ENCODE measurements at regions not wholly inside any gene's neighbourhood (a gene's known extent, or its start where the extent isn't known, plus 50 kb on each side); places are given as distances from the start of the nearest gene placed in this dataset.

GRCh38 chr18:27838225-27838624 is 338.7 kb downstream of the CDH2 start:
- TF ChIP-seq EZH2 (IDR thresholded peaks at IDR 0.05; ENCODE audit: low read depth) (no peak), CTCF (conservative IDR thresholded peaks at IDR 0.05) (no peak)
- no peak for DNase-seq
- H3K27me3 ChIP-seq (ENCODE audit: insufficient read depth, low read depth): no peaks in the 10 kb centered on the region
- H3K9me3 ChIP-seq (ENCODE audit: insufficient read depth, low read depth): no peaks in the 10 kb centered on the region
- ChIA-PET POLR2A (ENCODE audit: unreplicated experiment) (no interaction called here), CTCF (no interaction called here)
- no peaks in the 10 kb centered on the region for H3K4me1 ChIP-seq (replicated peaks; ENCODE audit: insufficient read depth)
- no peak overlapping the region for H2AFZ ChIP-seq
- no peaks in the 10 kb centered on the region for H3K36me3 ChIP-seq (ENCODE audit: low read depth)
- H3K9me2 ChIP-seq (ENCODE audit: insufficient read depth): no peaks in the 10 kb centered on the region
- H3K4me2 ChIP-seq: no peak overlapping the region
- no peaks in the 10 kb centered on the region; the same call in 1 of the 2 replicates for H3F3A ChIP-seq (ENCODE audit: insufficient read depth, low read depth)
- intact Hi-C loops (cut with micrococcal nuclease; ENCODE audit: unreplicated experiment): no loop called here
- H4K20me1 ChIP-seq (ENCODE audit: insufficient read depth): no peaks in the 10 kb centered on the region
- BruUV-seq (replicated peaks): no TSS peak
- H3K4me3 ChIP-seq: no peak overlapping the region
- no peak overlapping the region for H3K27ac ChIP-seq
- no peaks in the 10 kb centered on the region for H3K79me2 ChIP-seq (ENCODE audit: low read depth)

- H3K4me2 ChIP-seq: no peak overlapping the region
- no peaks in the 10 kb centered on the region for H3K27me3 ChIP-seq (ENCODE audit: insufficient read depth, low read depth)
- H3K79me2 ChIP-seq (ENCODE audit: low read depth): no peaks in the 10 kb centered on the region
- TF ChIP-seq EZH2 (IDR thresholded peaks at IDR 0.05; ENCODE audit: low read depth): no peak
- TF ChIP-seq CTCF (conservative IDR thresholded peaks at IDR 0.05): no peak
- intact Hi-C loops (cut with micrococcal nuclease; ENCODE audit: unreplicated experiment): no loop called here
- H3K9me3 ChIP-seq (ENCODE audit: insufficient read depth, low read depth): no peaks in the 10 kb centered on the region
- no peaks in the 10 kb centered on the region for H4K20me1 ChIP-seq (ENCODE audit: insufficient read depth)
- no peaks in the 10 kb centered on the region for H3K36me3 ChIP-seq (ENCODE audit: low read depth)
- no peak overlapping the region for H3K4me3 ChIP-seq
- ChIA-PET POLR2A (ENCODE audit: unreplicated experiment) (no interaction called here), CTCF (no interaction called here)
- BruUV-seq (replicated peaks): no TSS peak
- H3F3A ChIP-seq (ENCODE audit: insufficient read depth, low read depth): no peaks in the 10 kb centered on the region
- H3K4me1 ChIP-seq (replicated peaks; ENCODE audit: insufficient read depth): no peaks in the 10 kb centered on the region
- no peaks in the 10 kb centered on the region for H3K9me2 ChIP-seq (ENCODE audit: insufficient read depth)
- no peak overlapping the region for H2AFZ ChIP-seq
- H3K27ac ChIP-seq: no peak overlapping the region
- no peak for DNase-seq
Observed at GRCh38 chr18:27826101-27826500, 350.8 kb downstream of the CDH2 start.

DNA sequence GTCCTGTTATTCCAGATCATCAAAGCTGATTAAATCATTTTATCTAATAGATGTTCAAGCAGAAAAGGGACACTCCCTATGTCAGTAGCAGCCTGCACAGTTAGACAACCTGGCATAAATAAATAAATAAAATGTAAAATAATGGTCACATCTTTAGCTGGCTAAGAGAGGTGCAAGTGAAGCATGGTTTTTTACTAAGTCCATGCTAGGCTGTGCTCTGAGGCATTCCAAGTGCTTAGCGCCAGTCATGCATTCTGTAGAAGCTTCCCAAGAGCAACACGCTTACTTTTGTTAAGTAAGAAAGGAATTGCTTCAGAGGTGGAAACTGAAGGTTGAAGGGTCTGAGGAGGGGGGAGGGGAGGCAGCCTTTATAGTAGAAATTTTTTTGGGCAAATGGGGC is 351.2 kb downstream of the CDH2 start:
- Histone ChIP-seq H3K36me3 (ENCODE audit: low read depth) (no peaks in the 10 kb centered on the region), H3K27ac (no peak overlapping the region)
- intact Hi-C loops (cut with micrococcal nuclease; ENCODE audit: unreplicated experiment): no loop called here

More for the DNA sequence above, 351.2 kb downstream of the CDH2 start:
- Histone ChIP-seq H3F3A (ENCODE audit: insufficient read depth, low read depth) (no peaks in the 10 kb centered on the region), H3K9me2 (ENCODE audit: insufficient read depth) (no peaks in the 10 kb centered on the region), H3K4me2 (no peak overlapping the region), H3K79me2 (ENCODE audit: low read depth) (no peaks in the 10 kb centered on the region), H4K20me1 (ENCODE audit: insufficient read depth) (no peaks in the 10 kb centered on the region), H3K27me3 (ENCODE audit: insufficient read depth, low read depth) (no peaks in the 10 kb centered on the region), H3K9me3 (ENCODE audit: insufficient read depth, low read depth) (no peaks in the 10 kb centered on the region), H2AFZ (no peak overlapping the region), H3K4me1 (replicated peaks; ENCODE audit: insufficient read depth) (no peaks in the 10 kb centered on the region), H3K4me3 (no peak overlapping the region)
- no TSS peak for BruUV-seq (replicated peaks)
- POLR2A ChIA-PET (ENCODE audit: unreplicated experiment): no interaction called here
- CTCF ChIA-PET: no interaction called here
- no peak for DNase-seq
- TF ChIP-seq CTCF (conservative IDR thresholded peaks at IDR 0.05) (no peak), EZH2 (IDR thresholded peaks at IDR 0.05; ENCODE audit: low read depth) (no peak)

Measured in PC-9 (cell line).